K562 (cell line): ENCODE measurements at regions not wholly inside any gene's neighbourhood (a gene's known extent, or its start where the extent isn't known, plus 50 kb on each side); places are given as distances from the start of the nearest gene placed in this dataset.

Experiments used
- CGGBP1 ChIP-seq: fragments of 250-450 bp; sonication (Bioruptor Pico); IDR thresholded peaks from 2 replicates; pipeline ENCODE4 v1.9.0; 2021; ENCODE audit warnings: mild to moderate bottlenecking
- RERE ChIP-seq: sonication (generic); formaldehyde crosslinking; IDR thresholded peaks from 2 replicates; pipeline ENCODE4 v1.8.0; 2023; ENCODE audit warnings: missing genetic modification reagents, mild to moderate bottlenecking, borderline replicate concordance
- SRF ChIP-seq, 2 experiments: fragments of 250-450, 450-650 bp in 1 of 2; sonication (Bioruptor Pico) in 1 of 2; sonication (generic) in 1 of 2; formaldehyde crosslinking; IDR thresholded peaks; 2 replicates each; pipeline versions ENCODE4 v1.5.0 to v1.5.1; 2020 to 2022; ENCODE audit warnings: mild to moderate bottlenecking in 1 of 2, missing genetic modification reagents in 1 of 2
- ZBTB40 ChIP-seq, 2 experiments: fragments of 450-650 bp in 1 of 2; sonication (generic) in 1 of 2; formaldehyde crosslinking in 1 of 2; IDR thresholded peaks; 2 replicates each; pipeline versions ENCODE4 v1.7.1 to v1.9.0; 2016 to 2022; ENCODE audit warnings: inconsistent platforms in 1 of 2, mild to moderate bottlenecking in 1 of 2, missing genetic modification reagents in 1 of 2
- TF ChIP-seq, protein P1 (sequence below): sonication (generic); formaldehyde crosslinking; IDR thresholded peaks from 2 replicates; pipeline ENCODE4 v1.5.0; 2020; ENCODE audit warnings: missing genetic modification reagents
- TF ChIP-seq, protein P2 (sequence below): fragments of 250-450 bp; sonication (Bioruptor Pico); IDR thresholded peaks from 2 replicates; pipeline ENCODE4 v1.9.0; 2021; ENCODE audit warnings: mild to moderate bottlenecking, inconsistent platforms

GRCh38 chr22:22745225-22746060 is 101.0 kb downstream of the GGTLC2 start (continued):
- no peak for TF ChIP-seq RERE (CRISPR knock-in tag)
- TF ChIP-seq SRF (CRISPR knock-in tag; IDR thresholded peaks at IDR 0.05) = peak in 1 of 2 experiments; percentile 44; a peak in 1 of 4 replicates
- no peak for TF ChIP-seq CGGBP1 (CRISPR knock-in tag)
- no peak for TF ChIP-seq ZBTB40 (IDR thresholded peaks at IDR 0.05)
- peak; percentile 29; the same call in 1 of the 2 replicates for TF ChIP-seq ZBTB40 (CRISPR knock-in tag; IDR thresholded peaks at IDR 0.05)
- TF ChIP-seq, protein P1, sequence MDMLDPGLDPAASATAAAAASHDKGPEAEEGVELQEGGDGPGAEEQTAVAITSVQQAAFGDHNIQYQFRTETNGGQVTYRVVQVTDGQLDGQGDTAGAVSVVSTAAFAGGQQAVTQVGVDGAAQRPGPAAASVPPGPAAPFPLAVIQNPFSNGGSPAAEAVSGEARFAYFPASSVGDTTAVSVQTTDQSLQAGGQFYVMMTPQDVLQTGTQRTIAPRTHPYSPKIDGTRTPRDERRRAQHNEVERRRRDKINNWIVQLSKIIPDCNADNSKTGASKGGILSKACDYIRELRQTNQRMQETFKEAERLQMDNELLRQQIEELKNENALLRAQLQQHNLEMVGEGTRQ (CRISPR knock-in tag) = no peak
- TF ChIP-seq, protein P2, sequence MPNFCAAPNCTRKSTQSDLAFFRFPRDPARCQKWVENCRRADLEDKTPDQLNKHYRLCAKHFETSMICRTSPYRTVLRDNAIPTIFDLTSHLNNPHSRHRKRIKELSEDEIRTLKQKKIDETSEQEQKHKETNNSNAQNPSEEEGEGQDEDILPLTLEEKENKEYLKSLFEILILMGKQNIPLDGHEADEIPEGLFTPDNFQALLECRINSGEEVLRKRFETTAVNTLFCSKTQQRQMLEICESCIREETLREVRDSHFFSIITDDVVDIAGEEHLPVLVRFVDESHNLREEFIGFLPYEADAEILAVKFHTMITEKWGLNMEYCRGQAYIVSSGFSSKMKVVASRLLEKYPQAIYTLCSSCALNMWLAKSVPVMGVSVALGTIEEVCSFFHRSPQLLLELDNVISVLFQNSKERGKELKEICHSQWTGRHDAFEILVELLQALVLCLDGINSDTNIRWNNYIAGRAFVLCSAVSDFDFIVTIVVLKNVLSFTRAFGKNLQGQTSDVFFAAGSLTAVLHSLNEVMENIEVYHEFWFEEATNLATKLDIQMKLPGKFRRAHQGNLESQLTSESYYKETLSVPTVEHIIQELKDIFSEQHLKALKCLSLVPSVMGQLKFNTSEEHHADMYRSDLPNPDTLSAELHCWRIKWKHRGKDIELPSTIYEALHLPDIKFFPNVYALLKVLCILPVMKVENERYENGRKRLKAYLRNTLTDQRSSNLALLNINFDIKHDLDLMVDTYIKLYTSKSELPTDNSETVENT = no peak
